Testis (tissue), 2 donors: ENCODE measurements at regions not wholly inside any gene's neighbourhood (a gene's known extent, or its start where the extent isn't known, plus 50 kb on each side); places are given as distances from the start of the nearest gene placed in this dataset.

Experiments
- DNase-seq: peaks from one replicate; pipeline ENCODE4 v3.0.0-alpha.2; 2019
- H3K27ac ChIP-seq, 2 donors: fragments of 200-600 bp; sonication (generic); one replicate each; pipeline ENCODE4 v1.5.1; 2019
- H3K27me3 ChIP-seq: fragments of 200-600 bp; sonication (generic); one replicate; pipeline ENCODE4 v1.5.1; 2019
- H3K36me3 ChIP-seq: fragments of 200-600 bp; sonication (generic); one replicate; pipeline ENCODE4 v1.5.1; 2017; ENCODE audit warnings: low read depth; ENCODE audit errors: missing control alignments
- H3K4me1 ChIP-seq: fragments of 200-600 bp; sonication (generic); one replicate; pipeline ENCODE4 v1.5.1; 2019
- H3K4me3 ChIP-seq, 2 donors: fragments of 200-600 bp; sonication (generic); one replicate each; pipeline ENCODE4 v1.5.1; 2017 to 2019
- H3K9me3 ChIP-seq: fragments of 200-600 bp; sonication (generic); one replicate; pipeline ENCODE4 v1.5.1; 2017
- CTCF ChIP-seq, 3 experiments: fragments of 450-650 bp in 2 of 3; fragments of 200-600 bp in 1 of 3; sonication (generic) in 1 of 3; IDR thresholded peaks; one replicate each; pipeline ENCODE4 v1.5.1; 2016 to 2019; ENCODE audit warnings: antibody characterized with exemption in 3 of 3, mild to moderate bottlenecking in 2 of 3, moderate library complexity in 1 of 3
- POLR2A ChIP-seq: fragments of 450-650 bp; IDR thresholded peaks from one replicate; pipeline ENCODE4 v1.6.1; 2017; ENCODE audit warnings: antibody characterized with exemption, mild to moderate bottlenecking, moderate library complexity
- WGBS, 2 donors: methylation state at CpG; one replicate each; pipeline ENCODE4 v1.1.5; 2018; 5-methylcytosine and 5-hydroxymethylcytosine counted together
- intact Hi-C: fragments of 100-400 bp; cut with DNase I; formaldehyde crosslinking; loops from one replicate; pipeline ENCODE4 v1.15.1; 2023; ENCODE audit warnings: low total_unique reads

- Histone ChIP-seq H3K4me3 (no peak overlapping the region), H3K36me3 (no peaks in the 10 kb centered on the region), H3K4me1 (no peaks in the 10 kb centered on the region), H3K9me3 (no peaks in the 10 kb centered on the region), H3K27ac (no peak overlapping the region), H3K27me3 (no peaks in the 10 kb centered on the region)
- no peak for DNase-seq
- 76 to 100% methylated on average over 1 of the region's 1 CpG for WGBS, 2 donors
- TF ChIP-seq CTCF (IDR thresholded peaks at IDR 0.05) (no peak), POLR2A (no peak)
- intact Hi-C loops = no loop called here
Measured at GRCh38 chr5:103890313-103890712, 327.7 kb upstream of the NUDT12 start.

GRCh38 chr5:103889500-103890209, 327.1 kb upstream of the NUDT12 start:
- no peaks in the 10 kb centered on the region for H3K4me1 ChIP-seq
- 67 to 72% methylated on average over 2 of the region's 2 CpGs for WGBS, 2 donors
- no peak overlapping the region for H3K27ac ChIP-seq
- no peaks in the 10 kb centered on the region for H3K9me3 ChIP-seq
- intact Hi-C loops = no loop called here
- TF ChIP-seq POLR2A (no peak), CTCF (IDR thresholded peaks at IDR 0.05) (no peak)
- no peak overlapping the region for H3K4me3 ChIP-seq
- DNase-seq = no peak
- H3K36me3 ChIP-seq = no peaks in the 10 kb centered on the region
- H3K27me3 ChIP-seq = no peaks in the 10 kb centered on the region

GRCh38 chr5:103886826-103887225, 324.2 kb upstream of the NUDT12 start:
- 70 to 75% methylated on average over 3 of the region's 3 CpGs for WGBS, 2 donors
- Histone ChIP-seq H3K36me3 (no peaks in the 10 kb centered on the region), H3K27me3 (no peaks in the 10 kb centered on the region), H3K9me3 (no peaks in the 10 kb centered on the region), H3K4me3 (no peak overlapping the region), H3K4me1 (no peaks in the 10 kb centered on the region), H3K27ac (no peak overlapping the region)
- intact Hi-C loops = no loop called here
- TF ChIP-seq POLR2A = no peak
- TF ChIP-seq CTCF (IDR thresholded peaks at IDR 0.05) = no peak
- no peak for DNase-seq

GRCh38 chr5:103883143-103883542, 320.6 kb upstream of the NUDT12 start:
- H3K36me3 ChIP-seq = no peaks in the 10 kb centered on the region
- H3K27me3 ChIP-seq = no peaks in the 10 kb centered on the region
- no peak for TF ChIP-seq POLR2A
- TF ChIP-seq CTCF (IDR thresholded peaks at IDR 0.05) = no peak
- H3K4me3 ChIP-seq = no peak overlapping the region
- 73 to 88% methylated on average over 1 of the region's 1 CpG for WGBS, 2 donors
- H3K27ac ChIP-seq = no peak overlapping the region
- DNase-seq = no peak
- intact Hi-C loops = no loop called here
- H3K4me1 ChIP-seq = no peaks in the 10 kb centered on the region
- no peaks in the 10 kb centered on the region for H3K9me3 ChIP-seq

GRCh38 chr5:103881560-103881959, 319.0 kb upstream of the NUDT12 start:
- intact Hi-C loops = no loop called here

More at GRCh38 chr5:103881560-103881959, 319.0 kb upstream of the NUDT12 start:
- Histone ChIP-seq H3K27me3 (no peaks in the 10 kb centered on the region), H3K9me3 (no peaks in the 10 kb centered on the region), H3K27ac (no peak overlapping the region), H3K4me3 (no peak overlapping the region), H3K36me3 (no peaks in the 10 kb centered on the region), H3K4me1 (no peaks in the 10 kb centered on the region)
- WGBS, 2 donors = 87 to 90% methylated on average over 1 of the region's 1 CpG
- DNase-seq = no peak
- TF ChIP-seq POLR2A = no peak
- no peak for TF ChIP-seq CTCF (IDR thresholded peaks at IDR 0.05)
